GM21786 (cell line): ENCODE measurements at regions not wholly inside any gene's neighbourhood (a gene's known extent, or its start where the extent isn't known, plus 50 kb on each side); places are given as distances from the start of the nearest gene placed in this dataset.

Experiments used
- ATAC-seq: cut with Tn5 transposase; IDR thresholded peaks from one replicate; pipeline ENCODE4 v1.9.1; 2021; ENCODE audit not compliant: unreplicated experiment

DNA sequence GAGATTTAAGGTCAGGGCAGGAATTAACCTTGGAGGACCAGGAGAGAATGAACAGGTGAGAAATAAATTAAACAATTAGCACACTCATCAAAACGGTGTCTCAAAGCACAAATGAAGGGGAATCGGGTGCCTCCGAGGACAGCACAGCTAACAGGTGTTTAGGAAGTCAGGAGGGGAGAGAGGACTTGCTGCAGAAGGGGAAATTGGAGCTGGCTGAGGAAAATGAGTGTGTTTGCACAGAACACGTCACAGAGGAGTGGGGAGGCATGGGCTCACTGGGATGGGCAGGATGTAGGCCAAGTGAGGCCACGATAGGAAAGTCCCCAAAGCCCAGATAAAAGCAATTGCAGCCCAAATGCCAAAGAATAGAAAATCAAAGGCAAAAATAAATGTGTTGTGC lies 121.7 kb downstream of the ZNF664 start:
- ATAC-seq: no peak

- ATAC-seq: no peak
Measured at GRCh38 chr12:124096109-124096508, 123.1 kb downstream of the ZNF664 start.

- ATAC-seq: no peak
Measured at GRCh38 chr12:124096869-124097434, 123.9 kb downstream of the ZNF664 start.

- no peak for ATAC-seq
Measured at GRCh38 chr12:124097701-124098100, 124.7 kb downstream of the ZNF664 start.

DNA sequence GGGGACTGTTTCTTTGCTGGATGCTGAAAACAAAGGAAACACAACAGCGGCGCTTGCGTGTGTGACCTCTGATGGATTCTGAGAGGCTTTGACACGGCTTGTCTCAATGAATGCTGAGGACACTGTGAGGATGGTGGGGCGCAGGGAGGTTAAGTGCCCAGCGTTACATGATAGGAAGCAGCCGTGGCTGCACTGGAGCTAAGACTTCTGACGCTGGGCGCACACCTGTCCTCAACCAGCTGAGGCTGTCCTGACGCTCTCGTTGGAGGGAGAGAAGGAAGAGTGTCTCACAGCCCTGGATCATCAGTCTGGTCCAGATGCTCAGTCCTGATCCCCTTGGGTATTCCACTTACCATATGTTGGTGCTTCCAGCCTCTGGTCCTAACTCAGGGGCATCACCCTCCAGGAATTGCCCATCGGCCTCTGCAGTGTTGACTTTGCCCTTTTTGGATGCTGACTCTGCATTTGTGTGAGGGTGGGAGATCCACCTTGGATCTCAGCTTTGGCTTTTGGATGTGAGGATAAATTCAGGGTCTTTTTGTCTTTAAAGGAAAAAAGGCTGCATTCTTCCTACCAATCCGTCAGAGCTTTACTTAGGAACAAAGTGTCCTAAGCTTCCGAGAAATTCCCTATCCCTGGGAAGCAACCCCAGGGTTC lies 125.2 kb downstream of the ZNF664 start:
- ATAC-seq: no peak

DNA sequence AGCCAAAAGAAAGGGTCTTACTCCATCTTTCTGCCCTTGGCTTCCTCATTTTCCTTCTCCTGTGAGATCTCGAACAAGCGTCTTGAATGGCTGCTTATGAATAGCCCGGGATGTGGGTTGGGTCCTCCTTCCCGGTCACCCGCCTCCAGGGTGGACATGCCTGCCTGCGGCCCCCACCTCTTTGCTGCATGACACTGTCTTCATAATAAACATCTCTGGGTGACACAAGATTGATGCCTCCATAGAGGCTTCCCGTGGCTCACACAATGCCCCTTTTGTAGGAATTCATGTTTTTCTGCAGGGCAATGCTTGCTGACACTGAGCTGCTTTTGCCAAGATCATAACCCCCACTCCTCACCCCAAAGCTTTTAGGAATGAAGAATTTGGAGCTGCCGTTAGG lies 125.9 kb downstream of the ZNF664 start:
- no peak for ATAC-seq

- ATAC-seq: no peak
Measured at GRCh38 chr12:124099661-124100060, 126.6 kb downstream of the ZNF664 start.

- no peak for ATAC-seq
Measured at GRCh38 chr12:124100572-124101178, 127.7 kb downstream of the ZNF664 start.

DNA sequence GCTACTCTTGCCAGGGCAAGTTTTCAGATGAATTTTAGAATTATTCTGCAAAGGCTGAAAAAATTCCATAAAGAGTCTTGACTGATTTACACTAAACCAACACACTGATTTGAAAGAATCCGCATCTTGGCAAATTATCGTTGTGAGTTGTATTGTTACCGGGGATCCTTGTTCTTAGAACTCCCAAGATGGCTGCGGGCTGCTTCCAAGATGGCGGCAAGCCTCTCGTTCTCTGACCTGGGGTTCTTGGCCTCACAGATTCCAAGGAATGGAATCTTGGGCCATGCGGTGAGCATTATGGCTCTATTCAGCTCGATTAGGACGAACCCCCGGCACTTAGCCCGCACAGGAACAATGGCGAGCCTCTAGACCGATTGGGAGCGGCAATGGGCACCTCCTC lies 132.5 kb downstream of the ZNF664 start:
- ATAC-seq: no peak

DNA sequence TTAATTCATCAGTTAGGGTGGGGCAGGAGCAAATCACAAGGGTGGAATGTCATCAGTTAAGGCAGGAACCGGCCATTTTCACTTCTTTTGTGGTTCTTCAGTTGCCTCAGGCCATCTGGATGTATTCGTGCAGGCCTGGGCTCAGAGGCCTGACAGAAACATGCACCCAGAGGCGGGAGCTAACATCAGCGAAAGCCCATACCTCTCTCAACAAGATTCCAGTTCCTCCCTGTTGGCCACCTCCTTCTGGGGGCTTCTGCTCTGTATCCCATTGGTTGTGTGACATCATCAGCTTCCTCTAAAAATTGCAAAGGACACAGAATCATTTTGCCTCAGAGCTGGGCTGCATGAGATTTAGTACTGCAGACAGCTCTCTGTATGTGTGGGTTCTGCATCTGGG lies 134.3 kb downstream of the ZNF664 start:
- no peak for ATAC-seq

DNA sequence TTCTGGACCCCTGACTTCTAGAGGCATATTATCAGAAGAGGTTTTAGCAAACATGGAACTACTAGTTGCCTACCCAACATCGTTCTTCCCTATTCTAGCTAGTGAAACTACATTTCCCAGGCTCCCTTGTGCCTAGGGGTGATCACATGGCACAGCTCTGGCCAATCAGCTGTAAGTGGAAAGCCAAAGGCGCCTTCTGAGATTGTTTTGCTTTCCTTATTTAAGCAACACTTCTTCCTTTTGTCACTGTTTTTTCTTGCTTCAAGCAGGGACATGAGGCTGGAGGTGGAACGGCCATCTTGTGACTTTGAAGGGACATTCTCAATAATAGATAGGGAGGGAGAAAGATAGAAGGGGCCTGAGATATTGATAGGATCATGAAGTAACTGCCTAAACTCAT lies 136.7 kb downstream of the ZNF664 start:
- ATAC-seq: no peak

DNA sequence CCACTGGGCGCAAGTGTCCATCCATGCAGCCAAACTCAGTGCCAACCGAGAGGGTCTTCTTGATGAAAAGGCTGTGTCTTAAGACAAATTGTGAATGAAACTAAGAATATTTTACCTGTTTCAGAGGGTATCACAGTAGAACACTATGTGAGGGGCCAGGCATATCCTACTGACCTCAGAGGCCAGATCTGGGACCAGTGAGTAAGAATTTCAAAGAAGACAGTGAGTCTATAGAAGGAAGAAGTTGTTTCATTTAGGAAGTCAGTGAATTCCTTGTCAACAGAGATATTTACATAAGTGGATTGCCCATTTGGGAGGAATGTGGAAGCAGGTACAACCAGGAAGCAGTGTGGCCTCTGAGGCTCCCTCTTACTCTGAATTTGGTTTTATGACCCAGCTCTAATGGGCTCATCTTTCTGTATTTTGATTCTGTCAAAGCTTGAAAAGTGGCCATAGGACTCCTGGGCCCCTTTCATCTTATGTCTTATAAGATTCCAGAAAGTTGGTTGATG lies 137.4 kb downstream of the ZNF664 start:
- no peak for ATAC-seq

GRCh38 chr12:124111006-124111405 lies 138.0 kb downstream of the ZNF664 start:
- no peak for ATAC-seq

DNA sequence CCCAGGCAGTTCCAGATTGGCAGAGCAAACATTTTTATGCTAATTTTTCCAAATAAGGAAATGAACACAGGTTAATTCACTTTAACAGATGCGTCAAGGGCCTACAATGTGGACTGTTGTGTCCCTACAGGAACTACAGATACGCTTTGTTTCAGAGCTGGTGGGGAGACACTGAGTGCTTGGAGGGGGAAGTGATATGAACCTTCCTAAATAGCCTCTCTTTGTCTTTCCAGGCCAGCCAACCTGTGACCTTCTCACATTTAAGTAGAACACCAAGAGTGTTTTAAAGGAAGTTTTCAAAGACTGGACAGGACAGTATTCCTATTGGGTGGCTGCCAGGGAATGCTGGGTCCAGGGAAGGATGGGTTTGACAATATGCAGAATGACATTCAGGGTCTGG lies 141.3 kb downstream of the ZNF664 start:
- ATAC-seq: no peak

GRCh38 chr12:124115496-124115895 lies 142.5 kb downstream of the ZNF664 start:
- ATAC-seq: no peak

DNA sequence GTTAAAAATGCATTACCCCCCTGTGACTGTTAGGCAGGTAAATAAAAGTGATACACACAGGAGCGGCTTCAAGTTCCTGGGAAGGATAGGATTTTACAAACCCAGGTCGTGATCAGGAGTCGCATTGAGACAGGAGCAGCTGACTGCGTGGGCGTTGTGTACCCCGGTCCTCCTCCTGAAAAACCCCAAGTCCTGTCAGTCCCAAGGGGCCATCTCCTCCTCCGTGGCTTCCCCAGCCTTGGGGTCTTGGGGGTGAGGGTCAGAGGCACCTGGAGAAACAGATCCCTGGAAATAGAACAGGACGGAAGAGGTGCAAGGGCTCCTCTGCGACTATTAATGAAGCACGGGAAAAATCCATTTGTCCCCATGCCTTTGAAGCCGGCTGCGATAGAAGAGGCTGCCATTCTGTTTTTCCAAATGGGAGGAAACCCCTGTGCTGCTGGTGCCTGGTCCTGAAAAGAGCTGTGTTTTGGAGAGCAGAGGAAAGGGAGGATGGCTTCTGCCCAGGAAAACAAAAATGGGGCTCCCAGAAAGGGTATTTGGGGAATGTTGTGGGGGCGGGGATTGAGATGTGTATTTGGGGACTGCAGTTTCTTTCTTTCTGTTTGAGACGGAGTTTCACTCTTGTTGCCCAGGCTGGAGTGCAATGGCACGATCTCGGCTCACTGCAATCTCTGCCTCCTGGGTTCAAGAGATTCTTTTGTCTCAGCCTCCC lies 143.1 kb downstream of the ZNF664 start:
- ATAC-seq: no peak

DNA sequence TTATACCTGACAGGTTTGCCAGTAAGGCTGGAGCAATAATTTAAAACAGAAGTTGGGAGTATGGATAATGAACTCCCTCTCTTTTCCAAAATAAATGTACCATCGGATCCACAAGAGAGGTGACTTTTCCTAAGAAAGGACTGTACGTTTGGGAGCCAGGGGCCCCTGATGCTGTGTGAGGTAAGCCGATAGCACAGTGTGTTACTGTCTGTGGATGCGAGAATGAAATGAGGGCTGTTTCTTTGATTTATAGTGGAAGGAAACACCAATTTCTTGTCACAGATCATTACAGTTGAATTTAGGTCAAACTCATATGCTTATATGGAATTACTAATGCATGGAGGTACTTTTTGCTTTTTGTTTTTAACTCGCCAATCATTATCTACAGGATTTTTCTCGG lies 147.7 kb downstream of the ZNF664 start:
- ATAC-seq: no peak

DNA sequence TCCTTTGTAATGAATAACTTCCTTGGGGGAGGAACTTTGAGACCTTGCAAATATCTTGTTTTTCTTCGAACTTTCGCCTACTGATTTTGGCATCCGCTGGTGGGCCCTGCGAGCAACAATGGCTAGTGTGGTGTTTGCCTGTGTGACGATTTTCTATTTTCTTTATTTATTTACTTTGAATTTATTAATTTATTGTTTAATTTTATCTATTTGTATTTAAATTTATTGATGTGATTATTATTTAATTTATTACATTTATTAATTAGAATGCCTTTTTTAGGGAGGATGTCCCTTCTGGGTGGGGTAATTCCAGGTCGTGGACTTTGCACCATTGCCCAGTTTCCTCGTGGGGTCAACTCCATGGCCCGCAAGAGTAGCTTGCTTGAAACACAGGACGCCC lies 149.7 kb downstream of the ZNF664 start:
- no peak for ATAC-seq

- no peak for ATAC-seq
Measured at GRCh38 chr12:124123296-124124000, 150.4 kb downstream of the ZNF664 start.

GRCh38 chr12:124125203-124125871 lies 152.3 kb downstream of the ZNF664 start:
- peak; percentile 79 for ATAC-seq
